IgD-negative memory B cell (primary cell): ENCODE measurements at regions not wholly inside any gene's neighbourhood (a gene's known extent, or its start where the extent isn't known, plus 50 kb on each side); places are given as distances from the start of the nearest gene placed in this dataset.

Source experiments
- H3K27ac Mint-ChIP-seq, 3 donors: one replicate each; pipeline ENCODE4 v1.8.0; 2020 to 2022; ENCODE audit warnings: mild to moderate bottlenecking in 3 of 3, mixed read lengths in 3 of 3, moderate library complexity in 1 of 3
- H3K27me3 Mint-ChIP-seq: one replicate; pipeline ENCODE4 v1.8.0; 2021; ENCODE audit warnings: mixed read lengths
- H3K36me3 Mint-ChIP-seq: one replicate; pipeline ENCODE4 v1.8.0; 2020; ENCODE audit warnings: mild to moderate bottlenecking, mixed read lengths
- H3K4me1 Mint-ChIP-seq, 3 donors: one replicate each; pipeline ENCODE4 v1.8.0; 2020 to 2022; ENCODE audit warnings: mixed read lengths in 3 of 3, mild to moderate bottlenecking in 1 of 3
- H3K4me3 Mint-ChIP-seq, 4 donors: one replicate each; pipeline ENCODE4 v1.8.0; 2020 to 2022; ENCODE audit warnings: mild to moderate bottlenecking in 4 of 4, mixed read lengths in 4 of 4, moderate library complexity in 3 of 4
- H3K9me3 Mint-ChIP-seq, 3 donors: one replicate each; pipeline ENCODE4 v1.8.0; 2020 to 2021; ENCODE audit warnings: mixed read lengths in 3 of 3, mild to moderate bottlenecking in 1 of 3

- Mint-ChIP-seq H3K36me3 (peaks cover under 1% of the 10 kb centered on the region), H3K27me3 (peaks cover 18% of the 10 kb centered on the region), H3K9me3 (peaks cover 0 to 3% (median 2%) of the 10 kb centered on the region in 3 donors), H3K27ac (no peak overlapping the region), H3K4me3 (peak overlapping the region in 1 of 4 donors; percentile 78), H3K4me1 (peaks cover 0 to 2% (median 0%) of the 10 kb centered on the region in 3 donors)
These were observed 93.9 kb upstream of the HABP2 start for GRCh38 chr10:113458944-113459343.

- peaks cover 0 to 2% (median 0%) of the 10 kb centered on the region in 3 donors for H3K4me1 Mint-ChIP-seq
- peaks cover 16% of the 10 kb centered on the region for H3K27me3 Mint-ChIP-seq
- H3K4me3 Mint-ChIP-seq: no peak overlapping the region
- H3K9me3 Mint-ChIP-seq: peaks cover 0 to 3% (median 2%) of the 10 kb centered on the region in 3 donors
- no peak overlapping the region for H3K27ac Mint-ChIP-seq
- no peaks in the 10 kb centered on the region for H3K36me3 Mint-ChIP-seq
These were observed 93.1 kb upstream of the HABP2 start for GRCh38 chr10:113459626-113460280.

- Mint-ChIP-seq H3K4me3 (no peak overlapping the region), H3K4me1 (peaks cover 0 to 2% (median 0%) of the 10 kb centered on the region in 3 donors), H3K27ac (no peak overlapping the region), H3K27me3 (peaks cover 14% of the 10 kb centered on the region), H3K36me3 (no peaks in the 10 kb centered on the region), H3K9me3 (no peaks in the 10 kb centered on the region)
These were observed 89.8 kb upstream of the HABP2 start for GRCh38 chr10:113463083-113463482.

GRCh38 chr10:113463777-113464176, 89.1 kb upstream of the HABP2 start:
- H3K4me1 Mint-ChIP-seq: peaks cover 0 to 2% (median 0%) of the 10 kb centered on the region in 3 donors
- H3K27me3 Mint-ChIP-seq: peaks cover 14% of the 10 kb centered on the region
- no peaks in the 10 kb centered on the region for H3K9me3 Mint-ChIP-seq
- no peak overlapping the region for H3K27ac Mint-ChIP-seq
- H3K4me3 Mint-ChIP-seq: no peak overlapping the region
- H3K36me3 Mint-ChIP-seq: no peaks in the 10 kb centered on the region

- peaks cover 0 to 2% (median 0%) of the 10 kb centered on the region in 3 donors for H3K4me1 Mint-ChIP-seq
- H3K4me3 Mint-ChIP-seq: no peak overlapping the region
- H3K27me3 Mint-ChIP-seq: peaks cover 5% of the 10 kb centered on the region
- no peaks in the 10 kb centered on the region for H3K36me3 Mint-ChIP-seq
- no peak overlapping the region for H3K27ac Mint-ChIP-seq
- H3K9me3 Mint-ChIP-seq: peaks cover 0 to 3% (median 3%) of the 10 kb centered on the region in 3 donors
These were observed 83.1 kb upstream of the HABP2 start for GRCh38 chr10:113469796-113470195.

GRCh38 chr10:113470372-113471240, 82.2 kb upstream of the HABP2 start:
- peaks cover 0 to 2% (median 0%) of the 10 kb centered on the region in 3 donors for H3K4me1 Mint-ChIP-seq
- H3K36me3 Mint-ChIP-seq: no peaks in the 10 kb centered on the region

GRCh38 chr10:113471241-113471996, 81.4 kb upstream of the HABP2 start:
- Mint-ChIP-seq H3K36me3 (no peaks in the 10 kb centered on the region), H3K9me3 (peaks cover 0 to 6% (median 3%) of the 10 kb centered on the region in 3 donors), H3K4me3 (no peak overlapping the region), H3K27me3 (peaks cover 5% of the 10 kb centered on the region), H3K27ac (no peak overlapping the region), H3K4me1 (peaks cover 0 to 2% (median 0%) of the 10 kb centered on the region in 3 donors)

More at GRCh38 chr10:113470372-113471240, 82.2 kb upstream of the HABP2 start:
- peaks cover 5% of the 10 kb centered on the region for H3K27me3 Mint-ChIP-seq
- no peak overlapping the region for H3K4me3 Mint-ChIP-seq
- no peak overlapping the region for H3K27ac Mint-ChIP-seq
- H3K9me3 Mint-ChIP-seq: peaks cover 0 to 6% (median 3%) of the 10 kb centered on the region in 3 donors

GRCh38 chr10:113473011-113473410, 79.8 kb upstream of the HABP2 start:
- peaks cover 0 to 2% (median 0%) of the 10 kb centered on the region in 3 donors for H3K4me1 Mint-ChIP-seq
- peaks cover 0 to 6% (median 3%) of the 10 kb centered on the region in 3 donors for H3K9me3 Mint-ChIP-seq
- no peak overlapping the region for H3K27ac Mint-ChIP-seq
- peaks cover 5% of the 10 kb centered on the region for H3K27me3 Mint-ChIP-seq
- no peaks in the 10 kb centered on the region for H3K36me3 Mint-ChIP-seq
- H3K4me3 Mint-ChIP-seq: no peak overlapping the region

- Mint-ChIP-seq H3K4me3 (no peak overlapping the region), H3K9me3 (peaks cover 0 to 6% (median 3%) of the 10 kb centered on the region in 3 donors), H3K27me3 (peaks cover 5% of the 10 kb centered on the region), H3K36me3 (no peaks in the 10 kb centered on the region), H3K27ac (no peak overlapping the region), H3K4me1 (peaks cover 0 to 2% (median 0%) of the 10 kb centered on the region in 3 donors)
These were observed 79.0 kb upstream of the HABP2 start for GRCh38 chr10:113473851-113474250.

- Mint-ChIP-seq H3K4me3 (no peak overlapping the region), H3K4me1 (peaks cover 0 to 2% (median 0%) of the 10 kb centered on the region in 3 donors), H3K36me3 (no peaks in the 10 kb centered on the region), H3K9me3 (peaks cover 3 to 10% (median 5%) of the 10 kb centered on the region in 3 donors), H3K27ac (no peak overlapping the region), H3K27me3 (peaks cover 5% of the 10 kb centered on the region)
These were observed 78.1 kb upstream of the HABP2 start for GRCh38 chr10:113474752-113475151.

- Mint-ChIP-seq H3K36me3 (no peaks in the 10 kb centered on the region), H3K4me1 (peaks cover 0 to 3% (median 0%) of the 10 kb centered on the region in 3 donors), H3K27ac (peak overlapping the region in 1 of 3 donors; percentile 12), H3K9me3 (peaks cover 3 to 16% (median 11%) of the 10 kb centered on the region in 3 donors), H3K4me3 (no peak overlapping the region), H3K27me3 (peaks cover 5% of the 10 kb centered on the region)
These were observed 77.5 kb upstream of the HABP2 start for GRCh38 chr10:113475381-113475807.

GRCh38 chr10:113476191-113476590, 76.7 kb upstream of the HABP2 start:
- peaks cover 5% of the 10 kb centered on the region for H3K27me3 Mint-ChIP-seq
- H3K4me3 Mint-ChIP-seq: no peak overlapping the region
- H3K4me1 Mint-ChIP-seq: peaks cover 0 to 3% (median 0%) of the 10 kb centered on the region in 3 donors
- H3K27ac Mint-ChIP-seq: peak overlapping the region in 1 of 3 donors; percentile 25
- no peaks in the 10 kb centered on the region for H3K36me3 Mint-ChIP-seq
- peaks cover 3 to 18% (median 13%) of the 10 kb centered on the region in 3 donors for H3K9me3 Mint-ChIP-seq

- Mint-ChIP-seq H3K4me1 (peaks cover 0 to 3% (median 0%) of the 10 kb centered on the region in 3 donors), H3K36me3 (no peaks in the 10 kb centered on the region), H3K27me3 (peaks cover 5% of the 10 kb centered on the region), H3K27ac (peak overlapping the region in 1 of 3 donors; percentile 25), H3K4me3 (no peak overlapping the region), H3K9me3 (peaks cover 3 to 19% (median 13%) of the 10 kb centered on the region in 3 donors)
These were observed 76.2 kb upstream of the HABP2 start for GRCh38 chr10:113476673-113477072.

GRCh38 chr10:113477451-113477850, 75.4 kb upstream of the HABP2 start:
- Mint-ChIP-seq H3K27me3 (peaks cover 5% of the 10 kb centered on the region), H3K27ac (no peak overlapping the region), H3K4me1 (peaks cover 0 to 1% (median 0%) of the 10 kb centered on the region in 3 donors), H3K9me3 (peaks cover 3 to 20% (median 13%) of the 10 kb centered on the region in 3 donors), H3K36me3 (no peaks in the 10 kb centered on the region), H3K4me3 (no peak overlapping the region)
